GM21381 (cell line): ENCODE measurements at regions not wholly inside any gene's neighbourhood (a gene's known extent, or its start where the extent isn't known, plus 50 kb on each side); places are given as distances from the start of the nearest gene placed in this dataset.
A peak's percentile ranks its signal among the peaks of the same experiment; 100 is the strongest.
"Not testable (repeated sequence)": the region's sequence is repeated elsewhere in the genome, so short reads cannot be mapped to it uniquely, and the experiment has no call there.

Experiments
- ATAC-seq: cut with Tn5 transposase; IDR thresholded peaks from one replicate; pipeline ENCODE4 v1.9.1; 2021; ENCODE audit warnings: mild to moderate bottlenecking, moderate library complexity; ENCODE audit not compliant: unreplicated experiment

DNA sequence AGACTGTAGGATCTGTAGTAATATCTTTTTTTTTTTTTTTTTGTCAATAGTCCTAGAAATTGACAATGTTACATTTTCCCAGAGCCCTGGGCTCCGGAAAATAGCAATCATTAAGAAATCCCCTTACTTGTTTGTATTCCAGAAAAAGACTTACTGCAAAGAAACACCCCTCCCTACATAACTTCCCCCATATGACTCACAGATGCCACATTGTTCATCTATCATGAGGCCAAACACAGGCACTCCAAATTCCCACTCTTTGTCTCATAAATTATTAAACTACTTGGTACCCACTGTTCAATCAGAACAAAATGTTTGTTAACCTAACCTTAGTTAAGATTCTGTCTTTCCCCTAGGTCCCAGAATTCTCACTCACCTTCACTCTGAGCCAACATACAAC, 53.5 kb downstream of the TEX51 start:
- ATAC-seq, result no peak

DNA sequence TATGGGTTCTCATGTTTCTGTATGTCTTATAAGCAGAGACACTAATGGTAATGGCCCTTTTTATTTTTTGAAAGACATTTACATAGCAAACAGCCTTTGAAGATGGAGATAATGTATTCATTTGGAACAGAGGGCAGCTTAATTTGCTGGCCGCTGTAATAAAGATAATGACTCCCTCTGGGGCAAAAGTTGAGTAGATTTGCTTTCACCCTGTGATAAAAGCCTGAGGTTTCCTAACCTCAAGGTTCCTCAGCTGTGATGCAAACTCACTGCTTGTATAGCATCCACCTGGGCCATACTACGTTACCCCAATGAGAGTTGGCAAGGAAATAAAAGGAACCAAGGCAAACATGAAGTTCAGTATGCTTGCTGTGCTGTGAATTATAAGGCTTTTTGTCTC, 54.8 kb downstream of the TEX51 start:
- ATAC-seq, result no peak

DNA sequence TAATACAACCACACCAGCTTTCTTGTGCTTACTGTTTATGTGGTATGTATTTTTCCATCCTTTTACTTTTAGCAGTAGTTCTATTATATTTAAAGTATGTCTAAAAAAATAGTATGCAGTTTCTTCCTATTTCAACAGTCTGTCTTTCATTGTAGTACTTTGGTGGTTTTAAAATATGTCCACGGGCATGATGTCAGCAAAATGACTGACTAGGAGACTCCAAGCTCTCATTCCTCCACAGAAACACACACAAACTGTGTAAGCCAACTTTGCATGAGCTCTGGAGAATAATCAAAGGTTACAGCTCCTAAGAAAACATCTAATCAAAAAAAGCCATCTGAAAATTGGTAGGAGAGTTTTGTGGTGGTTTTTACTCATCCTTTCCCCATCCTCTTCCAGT, 56.1 kb downstream of the TEX51 start:
- ATAC-seq, result no peak

DNA sequence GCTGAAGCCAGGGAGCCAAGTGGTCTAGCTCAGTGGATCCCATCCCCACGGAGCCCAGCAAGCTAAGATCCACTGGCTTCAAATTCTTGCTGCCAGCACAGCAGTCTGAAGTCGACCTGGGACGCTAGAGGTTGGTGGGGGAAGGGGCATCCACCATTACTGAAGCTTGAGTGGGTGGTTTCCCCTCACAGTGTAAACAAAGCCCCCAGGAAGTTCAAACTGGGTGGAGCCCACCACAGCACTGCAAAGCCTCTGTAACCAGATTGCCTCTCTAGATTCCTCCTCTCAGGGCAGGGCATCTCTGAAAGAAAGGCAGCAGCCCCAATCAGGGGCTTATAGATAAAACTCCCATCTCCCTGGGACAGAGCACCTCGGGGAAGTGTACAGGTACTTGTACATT, 58.1 kb downstream of the TEX51 start:
- not testable (repeated sequence) for ATAC-seq

DNA sequence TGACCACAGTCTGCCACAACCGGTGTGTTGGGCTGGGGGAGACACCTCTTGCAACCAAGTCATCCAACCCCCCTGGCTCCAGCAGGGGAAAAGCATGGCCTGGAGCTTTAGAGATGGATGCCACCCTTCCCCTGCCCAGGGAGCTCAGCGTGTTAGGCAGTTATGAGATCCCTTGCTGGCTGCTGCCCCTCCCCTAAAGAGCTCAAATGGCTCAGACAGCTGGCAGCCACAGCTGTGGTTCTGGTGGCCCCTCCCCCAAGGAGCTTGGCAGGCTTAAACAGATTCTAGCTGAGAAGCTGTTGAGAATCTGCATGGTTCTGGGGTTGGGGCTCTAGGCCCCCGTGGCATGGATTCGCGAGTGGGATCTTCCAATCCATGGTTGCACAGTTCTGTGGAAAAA, 64.7 kb downstream of the TEX51 start:
- ATAC-seq, result no peak

DNA sequence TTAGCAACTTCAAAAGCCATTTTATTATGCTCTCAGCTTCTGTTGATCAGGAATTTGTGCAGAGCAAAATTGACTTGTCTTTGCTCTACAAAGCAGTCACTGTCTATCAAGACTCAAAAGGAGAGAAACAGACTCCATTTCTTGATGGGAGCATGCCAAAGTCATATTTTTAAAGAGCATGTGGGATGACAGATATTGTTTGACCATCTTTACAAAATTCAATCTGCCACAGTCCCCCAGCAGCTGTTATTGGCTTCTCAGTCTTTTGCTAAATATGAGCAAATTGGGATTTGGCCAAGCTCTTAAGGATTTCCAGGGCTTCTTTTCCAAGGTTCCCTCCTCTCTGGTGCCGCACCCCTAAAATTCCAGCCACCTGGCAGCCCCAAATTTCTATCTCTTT, 67.9 kb downstream of the TEX51 start:
- no peak for ATAC-seq

DNA sequence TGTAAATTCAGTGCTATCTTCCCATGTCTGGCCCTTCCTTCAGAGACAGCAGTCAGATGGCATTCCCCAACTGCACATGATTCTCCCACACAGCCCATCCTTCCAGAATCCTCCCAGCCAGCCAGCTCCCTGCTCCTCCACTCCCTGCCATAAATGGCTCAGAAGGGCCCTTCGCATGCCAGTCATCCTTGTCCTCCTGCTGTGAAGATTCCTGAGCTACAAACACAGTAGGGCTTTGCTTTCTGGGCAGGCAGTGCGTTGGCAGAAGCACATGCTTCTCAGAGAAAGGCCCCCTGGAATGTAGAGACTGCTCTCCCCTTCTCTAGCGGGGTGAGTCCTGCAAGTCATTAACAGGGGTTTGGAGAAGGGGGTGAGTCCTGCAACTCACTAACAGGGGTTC, 71.9 kb downstream of the TEX51 start:
- no peak for ATAC-seq

DNA sequence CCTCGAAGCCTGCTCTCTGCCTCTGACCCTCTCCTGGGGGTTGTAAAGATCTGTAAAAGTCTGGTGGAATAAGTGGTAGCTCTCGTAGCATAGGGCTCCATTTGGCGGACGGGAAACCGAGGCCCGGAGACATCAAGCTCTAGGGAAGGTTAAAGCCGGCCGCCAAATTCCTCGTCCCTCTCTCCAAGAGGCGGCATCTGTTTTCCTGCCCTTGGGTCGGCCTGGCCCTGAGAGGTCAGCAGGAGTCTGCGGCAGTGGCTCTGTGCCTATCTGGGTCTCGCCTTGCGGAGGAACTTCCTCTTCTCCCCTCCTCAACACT, 72.4 kb downstream of the TEX51 start:
- no peak for ATAC-seq

DNA sequence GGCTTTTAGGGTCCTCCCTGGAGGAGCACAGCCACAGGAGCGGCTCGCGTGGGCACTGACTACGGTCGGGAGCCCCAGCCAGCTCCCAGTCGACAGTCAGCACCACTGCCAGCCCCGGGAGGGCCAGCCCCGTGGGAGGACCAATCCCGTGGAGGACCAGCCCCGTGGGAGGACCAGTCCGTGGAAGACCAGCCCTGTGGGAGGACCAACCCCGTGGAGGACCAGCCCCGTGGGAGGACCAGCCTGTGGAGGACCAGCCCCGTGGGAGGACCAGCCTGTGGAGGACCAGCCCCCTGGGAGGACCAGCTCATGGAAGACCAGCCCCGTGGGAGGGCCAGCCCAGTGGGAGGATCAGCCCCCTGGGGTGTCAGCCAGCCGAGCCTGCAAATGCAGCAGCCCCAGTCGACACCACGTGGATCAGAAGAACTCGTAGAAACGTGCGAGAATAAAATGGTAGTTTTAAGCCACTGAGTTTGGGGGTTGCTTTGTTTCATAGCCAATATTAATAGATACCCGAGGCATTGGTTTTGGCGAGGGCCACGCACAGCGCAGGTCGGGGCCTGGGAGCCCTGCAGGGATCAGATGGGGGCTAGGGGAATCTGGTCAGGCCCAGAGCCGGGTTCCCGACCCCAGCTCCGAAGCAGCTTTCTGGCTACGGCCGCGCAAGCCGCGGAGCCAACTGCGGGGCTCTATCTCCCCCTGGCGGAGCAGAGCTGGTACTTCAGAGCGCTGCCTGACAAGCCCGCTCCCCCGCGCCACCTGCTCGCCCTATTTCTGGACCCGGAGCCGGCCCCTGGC, 73.0 kb downstream of the TEX51 start:
- peak; percentile 97 for ATAC-seq

DNA sequence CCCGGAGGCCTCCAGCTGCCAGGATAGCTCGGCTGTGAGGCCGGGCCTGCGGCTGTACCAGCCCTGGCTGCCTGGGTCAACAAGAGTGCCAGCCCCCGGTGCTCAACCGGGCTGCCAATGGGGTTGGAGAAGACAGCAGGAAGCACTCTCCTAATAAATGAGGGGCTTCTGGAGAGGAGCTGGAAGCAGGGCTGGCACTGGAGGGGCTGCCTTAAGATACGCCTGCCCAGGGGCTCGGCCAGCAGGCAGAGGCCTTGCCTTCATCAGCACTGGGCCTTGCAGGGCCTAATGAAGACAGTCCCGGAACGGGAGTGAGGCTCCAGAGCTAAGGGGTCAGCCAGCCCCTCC, 73.6 kb downstream of the TEX51 start:
- ATAC-seq, result no peak

DNA sequence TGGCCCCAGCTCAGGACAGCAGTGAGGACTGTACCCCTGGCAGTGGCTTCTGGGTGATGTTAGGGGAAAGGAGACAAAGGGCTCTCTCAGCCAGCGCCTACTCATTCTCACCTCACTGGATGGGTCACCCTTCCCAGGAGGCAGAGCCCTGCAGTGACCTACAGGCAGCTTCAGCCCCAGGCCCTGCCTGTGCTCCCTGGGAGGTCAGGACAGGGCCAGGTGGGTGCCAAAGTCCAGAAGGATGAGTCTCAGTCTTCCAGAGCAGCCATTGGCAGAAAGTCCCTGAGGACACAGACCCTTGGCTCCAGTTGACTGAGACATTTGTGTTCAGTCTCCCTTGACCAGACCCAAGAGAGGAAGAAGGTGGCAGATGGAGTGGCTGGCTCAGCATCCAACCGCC, 75.1 kb downstream of the TEX51 start:
- ATAC-seq, result no peak

DNA sequence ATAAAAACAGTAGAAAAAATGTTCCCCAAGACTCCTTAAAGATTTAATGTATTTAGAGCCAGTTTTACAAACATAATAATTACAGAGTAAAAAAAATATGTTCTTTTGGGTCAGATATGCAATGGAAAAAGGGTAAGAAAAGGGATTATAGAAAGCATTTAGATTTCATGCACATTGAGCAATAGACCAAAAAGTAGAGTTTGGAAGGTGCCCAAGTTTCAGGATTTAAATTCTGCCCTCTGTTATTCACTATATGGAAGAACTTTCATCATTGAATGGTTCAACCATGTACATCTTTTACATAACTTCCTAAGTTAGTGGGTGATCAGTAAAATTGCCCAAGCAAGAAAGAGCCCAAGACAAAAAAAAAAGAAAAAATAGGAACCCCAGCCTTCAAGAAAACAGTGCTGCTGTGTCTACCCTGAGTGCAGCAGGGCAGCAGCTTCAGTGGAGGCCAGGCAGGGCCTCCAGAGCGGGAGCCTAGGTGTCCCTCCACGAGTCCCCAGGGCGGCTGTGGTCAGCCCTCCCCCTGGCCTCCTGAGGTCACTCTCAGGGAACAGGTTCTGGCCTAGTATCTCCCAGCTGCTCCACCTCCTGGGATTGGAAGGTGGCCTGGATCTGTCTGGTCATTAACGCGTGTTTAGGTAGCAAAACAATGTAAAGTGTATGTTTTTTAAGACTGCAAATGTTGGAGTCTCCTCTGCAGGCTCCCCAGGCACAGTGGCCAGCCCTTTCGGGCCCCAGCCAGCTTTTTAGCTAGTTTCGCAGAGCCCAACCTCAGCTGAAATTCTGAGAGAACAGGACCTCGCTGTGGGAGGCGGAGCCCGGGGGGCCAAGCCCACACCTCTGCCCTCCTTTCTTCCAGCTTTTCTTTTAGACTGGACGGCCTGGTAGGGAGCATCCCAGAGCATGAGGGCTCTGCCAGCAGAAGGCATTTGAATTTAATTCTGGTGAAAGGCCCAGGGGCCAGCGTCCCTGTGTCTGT, 77.3 kb downstream of the TEX51 start:
- ATAC-seq, result no peak

DNA sequence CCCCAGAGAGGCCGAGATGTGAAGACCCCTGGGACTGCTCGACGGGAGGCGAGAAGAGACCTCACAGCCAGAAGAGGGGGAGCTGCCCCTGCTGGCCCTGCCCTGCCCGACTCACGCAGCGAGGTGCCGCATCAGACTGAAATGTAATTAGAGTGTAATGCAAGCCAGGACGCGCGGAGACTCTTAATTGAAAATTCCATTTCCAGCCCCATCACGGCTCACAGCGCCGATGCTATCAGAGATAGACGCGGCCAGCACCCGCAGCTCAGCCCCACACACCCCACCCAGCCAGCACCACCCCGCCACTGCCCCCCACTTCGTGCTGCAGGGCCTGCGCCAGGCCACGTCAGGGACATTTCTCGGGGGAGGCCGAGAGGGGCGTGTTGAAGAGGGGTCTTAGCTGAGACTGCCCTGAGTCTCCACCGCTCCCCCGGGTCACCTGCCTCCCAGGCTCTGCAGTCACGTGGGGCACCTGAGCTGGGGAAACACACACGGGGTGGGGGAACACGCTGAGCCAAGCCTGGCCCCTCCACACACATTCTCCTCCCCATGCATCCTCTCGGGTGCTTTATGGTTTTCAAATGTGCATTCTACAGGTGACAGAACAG, 78.1 kb downstream of the TEX51 start:
- ATAC-seq, result no peak

DNA sequence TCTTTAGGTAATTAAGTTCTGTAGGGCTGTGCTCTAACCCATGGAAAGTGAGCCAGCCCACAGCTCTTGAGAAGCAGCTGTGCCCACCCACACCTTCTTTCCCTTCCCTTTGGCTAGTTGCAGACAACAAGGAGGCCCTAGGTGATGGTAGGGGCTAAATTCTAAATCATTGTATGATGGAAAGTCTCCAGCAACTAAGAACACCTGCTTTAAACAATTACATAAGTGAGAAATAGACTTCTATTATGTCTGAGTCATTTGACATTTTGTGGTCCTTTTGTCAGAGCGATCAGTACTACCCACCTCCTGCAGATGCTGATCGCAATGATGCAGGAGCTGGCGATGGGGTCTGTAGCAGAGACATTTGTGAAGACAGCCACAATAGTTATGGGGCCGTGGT, 79.6 kb downstream of the TEX51 start:
- ATAC-seq, result no peak

DNA sequence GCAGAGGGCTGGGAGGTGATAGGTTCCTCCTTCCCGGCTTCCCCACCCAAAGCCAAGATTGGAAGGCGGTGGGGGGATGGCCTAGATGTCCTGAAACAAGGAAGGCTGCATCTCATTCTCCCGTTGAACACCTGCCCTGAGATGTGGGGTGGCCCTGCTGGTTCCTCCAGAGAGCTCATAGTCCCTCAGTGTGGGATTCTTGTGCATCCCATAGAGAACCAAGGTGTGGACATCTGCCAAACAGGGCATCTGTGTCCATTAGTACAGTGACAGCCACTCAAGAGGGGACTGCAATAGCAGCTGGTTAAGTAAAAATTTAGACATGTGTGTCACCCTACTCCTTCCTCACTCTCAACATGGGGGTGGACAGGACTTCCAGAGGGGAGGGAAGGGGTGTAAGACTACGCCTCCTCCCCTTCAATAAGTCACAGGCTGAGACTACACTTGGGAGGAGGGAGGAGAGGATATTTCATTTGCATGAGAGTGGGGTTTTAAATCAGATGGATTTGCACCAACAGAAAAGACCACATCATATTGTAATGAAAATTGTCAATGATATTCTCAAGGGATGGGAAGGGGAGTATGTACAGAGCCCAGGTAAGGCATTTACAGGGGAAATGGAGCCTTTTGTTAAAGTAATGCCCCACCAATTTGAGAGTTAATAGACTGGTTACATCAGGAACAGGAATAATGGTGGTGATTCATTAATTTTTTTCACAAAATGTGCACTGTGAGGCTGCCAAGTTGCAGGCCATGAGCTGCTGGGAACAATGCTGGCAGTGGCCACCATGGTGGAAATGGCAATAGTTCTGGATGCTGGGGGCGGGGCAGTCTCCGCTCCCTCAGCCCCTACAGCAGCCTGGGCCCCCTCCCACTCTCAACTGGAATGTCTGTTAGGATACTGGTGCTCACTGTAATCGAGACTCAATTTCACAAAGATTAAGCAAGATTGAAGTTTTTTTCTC, 80.6 kb downstream of the TEX51 start:
- no peak for ATAC-seq

DNA sequence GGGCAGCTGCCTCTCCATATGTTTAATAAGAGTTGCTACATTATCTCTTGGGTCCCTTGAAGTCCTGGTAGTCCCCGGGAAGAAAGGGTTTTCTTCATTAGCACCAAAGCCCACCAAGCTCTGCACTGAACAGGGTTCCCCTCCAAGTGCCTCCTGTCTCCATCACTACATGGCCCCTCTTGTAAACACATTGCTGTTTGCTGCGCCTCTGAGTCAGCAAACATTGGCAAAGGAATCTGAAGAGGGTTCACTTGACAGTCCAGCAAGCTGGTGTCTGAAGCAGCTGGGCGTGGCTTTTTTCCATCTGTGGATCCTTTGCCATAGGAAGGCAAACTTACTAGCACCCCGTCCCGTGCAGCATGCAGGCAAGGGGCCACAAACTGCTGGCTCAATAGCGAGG, 82.8 kb downstream of the TEX51 start:
- no peak for ATAC-seq

DNA sequence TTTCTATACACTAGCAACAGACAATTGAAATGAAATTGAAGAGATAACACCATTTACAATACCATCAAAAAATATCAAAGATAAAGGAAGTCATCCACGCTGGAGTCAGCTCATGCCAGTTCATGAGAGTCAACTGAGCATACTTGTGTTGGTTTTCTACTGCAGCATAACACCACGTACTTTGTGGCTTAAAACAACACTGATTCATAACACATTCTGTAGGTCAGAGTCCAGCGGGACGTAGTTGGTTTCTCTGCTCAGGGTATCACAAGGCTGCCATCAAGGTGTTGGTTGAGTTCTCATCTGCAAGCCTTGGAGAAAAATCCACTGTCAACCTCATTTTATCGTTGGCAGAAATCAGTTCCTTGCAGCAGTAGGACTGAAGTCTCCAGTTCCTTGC, 84.2 kb downstream of the TEX51 start:
- ATAC-seq, result no peak

DNA sequence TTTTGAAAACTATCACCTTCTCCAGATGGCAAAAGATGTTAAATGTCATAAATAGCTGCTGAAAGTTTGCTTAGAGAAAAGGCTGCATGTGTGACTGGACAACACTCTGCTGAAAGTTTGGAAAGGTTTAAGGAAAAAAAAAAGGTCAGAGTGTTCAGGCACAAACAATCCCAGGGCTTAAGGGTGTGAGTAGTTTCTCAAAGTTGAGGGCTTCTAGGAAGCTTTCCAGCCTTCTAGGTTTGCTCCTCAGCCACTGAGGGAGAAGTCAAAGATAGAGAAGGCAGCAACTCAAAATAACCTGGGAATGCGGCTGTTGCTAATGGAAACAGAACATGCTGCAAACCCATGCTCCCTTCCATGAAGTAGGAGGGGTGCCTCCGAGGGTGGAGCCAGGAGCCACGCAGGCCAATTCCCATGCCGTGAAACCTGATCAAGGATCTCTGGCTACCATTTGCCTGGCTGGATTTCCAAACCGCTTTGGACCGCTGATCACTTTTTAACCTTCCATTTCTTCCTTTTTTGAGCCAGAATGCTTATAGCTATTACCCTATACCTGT, 88.0 kb downstream of the TEX51 start:
- no peak for ATAC-seq

DNA sequence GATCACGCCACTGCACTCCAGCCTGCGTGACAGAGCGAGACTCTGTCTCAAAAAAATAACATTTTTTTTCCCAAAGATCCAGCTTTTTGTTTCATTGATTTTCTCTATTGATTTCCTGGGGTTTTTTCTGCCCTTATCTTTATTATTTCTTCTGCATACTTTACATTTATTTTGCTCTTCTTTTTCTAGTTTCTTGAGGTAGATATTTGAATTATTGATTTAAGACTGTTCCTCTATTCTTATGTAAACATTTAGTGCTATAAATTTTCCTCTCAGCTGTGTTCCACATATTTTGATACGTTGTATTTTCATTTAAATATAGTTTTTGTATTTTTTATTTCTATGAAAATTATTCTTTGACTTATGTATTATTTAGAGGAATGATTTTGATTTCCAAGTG, 89.8 kb downstream of the TEX51 start:
- no peak for ATAC-seq

DNA sequence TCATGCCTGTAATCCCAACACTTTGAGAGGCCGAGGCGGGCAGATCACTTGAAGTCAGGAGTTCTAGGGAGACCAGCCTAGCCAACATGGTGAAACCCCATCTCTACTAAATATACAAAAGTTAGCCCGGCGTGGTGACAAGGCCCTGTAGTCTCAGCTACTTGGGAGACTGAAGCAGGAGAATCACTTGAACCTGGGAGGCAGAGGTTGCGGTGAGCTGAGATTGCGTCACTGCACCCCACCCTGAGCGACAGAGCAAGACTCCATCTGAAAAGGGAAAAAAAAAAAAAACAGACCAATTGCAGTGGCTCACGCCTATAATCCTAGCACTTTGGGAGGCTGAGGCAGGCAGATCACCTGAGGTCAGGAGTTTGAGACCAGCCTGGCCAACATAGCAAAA, 90.4 kb downstream of the TEX51 start:
- ATAC-seq, result not testable (repeated sequence)
